Smooth muscle cell (in vitro differentiated cells): ENCODE measurements at regions not wholly inside any gene's neighbourhood (a gene's known extent, or its start where the extent isn't known, plus 50 kb on each side); places are given as distances from the start of the nearest gene placed in this dataset.

Experiments
- DNase-seq: peaks from one replicate; lab custom pipeline; 2025; ENCODE audit not compliant: unreplicated experiment; lab: John Stamatoyannopoulos, UW
- H2AFZ ChIP-seq: fragments of 200-600 bp; sonication (generic); 2 replicates; pipeline ENCODE4 v1.6.0; 2016; ENCODE audit warnings: antibody characterized with exemption, low read depth, mild to moderate bottlenecking
- H3F3A ChIP-seq: fragments of 200-600 bp; sonication (generic); 2 replicates; pipeline ENCODE4 v1.6.0; 2017; ENCODE audit warnings: antibody characterized with exemption, low read depth
- H3K27ac ChIP-seq: fragments of 200-600 bp; sonication (generic); 2 replicates; pipeline ENCODE4 v1.5.1; 2016; ENCODE audit warnings: low read depth, mild to moderate bottlenecking
- H3K27me3 ChIP-seq: fragments of 200-600 bp; sonication (generic); 2 replicates; pipeline ENCODE4 v1.6.1; 2016; ENCODE audit warnings: low read depth, mild to moderate bottlenecking
- H3K36me3 ChIP-seq: fragments of 200-600 bp; sonication (generic); 2 replicates; pipeline ENCODE4 v1.5.1; 2016; ENCODE audit warnings: low read depth
- H3K4me1 ChIP-seq: fragments of 200-600 bp; sonication (generic); 2 replicates; pipeline ENCODE4 v1.5.1; 2016; ENCODE audit warnings: low read depth
- H3K4me2 ChIP-seq: fragments of 200-600 bp; sonication (generic); 2 replicates; pipeline ENCODE4 v1.6.0; 2016; ENCODE audit warnings: mild to moderate bottlenecking
- H3K4me3 ChIP-seq: fragments of 200-600 bp; sonication (generic); 2 replicates; pipeline ENCODE4 v1.5.1; 2016; ENCODE audit warnings: mild to moderate bottlenecking
- H3K79me2 ChIP-seq: fragments of 200-600 bp; sonication (generic); 2 replicates; pipeline ENCODE4 v1.6.0; 2016; ENCODE audit warnings: low read depth, mild to moderate bottlenecking
- H3K9ac ChIP-seq: fragments of 200-600 bp; sonication (generic); 2 replicates; pipeline ENCODE4 v1.6.0; 2016; ENCODE audit warnings: low read depth
- H3K9me3 ChIP-seq: fragments of 200-600 bp; sonication (generic); replicated peaks from 2 replicates; pipeline ENCODE4 v1.5.1; 2016; ENCODE audit warnings: low read depth
- H4K20me1 ChIP-seq: fragments of 200-600 bp; sonication (generic); 2 replicates; pipeline ENCODE4 v1.6.0; 2016; ENCODE audit warnings: low read depth
- CTCF ChIP-seq: fragments of 200-600 bp; sonication (generic); IDR thresholded peaks from 2 replicates; pipeline ENCODE4 v1.5.1; 2017; ENCODE audit warnings: borderline replicate concordance, mild to moderate bottlenecking, antibody characterized with exemption; ENCODE audit not compliant: insufficient read depth, poor library complexity, severe bottlenecking
- WGBS: methylation state at CpG from one replicate; pipeline ENCODE4 v1.1.7; 2016; ENCODE audit warnings: low lambda C conversion rate; 5-methylcytosine and 5-hydroxymethylcytosine counted together

GRCh38 chr18:30016179-30016578 is 1026.4 kb downstream of the DSC3 start:
- no peak for DNase-seq
- H3K27me3 ChIP-seq = no peaks in the 10 kb centered on the region

GRCh38 chr18:30004965-30005364 is 1037.6 kb downstream of the DSC3 start:
- Histone ChIP-seq H3K4me2 (no peak overlapping the region), H3K9me3 (no peaks in the 10 kb centered on the region), H3K27ac (no peak overlapping the region), H3K4me1 (peaks cover 6% of the 10 kb centered on the region), H3K9ac (no peak overlapping the region), H3F3A (no peaks in the 10 kb centered on the region), H3K79me2 (no peaks in the 10 kb centered on the region), H2AFZ (no peak overlapping the region), H3K36me3 (no peaks in the 10 kb centered on the region), H3K4me3 (no peak overlapping the region), H3K27me3 (no peaks in the 10 kb centered on the region), H4K20me1 (no peaks in the 10 kb centered on the region)
- DNase-seq = no peak
- no peak for TF ChIP-seq CTCF
- WGBS = 85% methylated on average over 1 of the region's 1 CpG

More at GRCh38 chr18:30016179-30016578, 1026.4 kb downstream of the DSC3 start:
- no peaks in the 10 kb centered on the region for H3K4me1 ChIP-seq
- no peak overlapping the region for H3K4me2 ChIP-seq
- H3K36me3 ChIP-seq = no peaks in the 10 kb centered on the region
- no peaks in the 10 kb centered on the region for H3K9me3 ChIP-seq
- H3K79me2 ChIP-seq = no peaks in the 10 kb centered on the region
- H3K9ac ChIP-seq = no peak overlapping the region
- no peaks in the 10 kb centered on the region for H3F3A ChIP-seq
- H4K20me1 ChIP-seq = no peaks in the 10 kb centered on the region
- no peak overlapping the region for H3K4me3 ChIP-seq
- no peak overlapping the region for H2AFZ ChIP-seq
- WGBS = 29% methylated on average over 2 of the region's 2 CpGs
- H3K27ac ChIP-seq = no peak overlapping the region
- no peak for TF ChIP-seq CTCF

GRCh38 chr18:29982218-29982617 is 1060.3 kb downstream of the DSC3 start:
- Histone ChIP-seq H3K4me3 (no peak overlapping the region), H3K4me2 (no peak overlapping the region), H3K36me3 (no peaks in the 10 kb centered on the region), H3K9me3 (no peaks in the 10 kb centered on the region), H2AFZ (no peak overlapping the region), H3K27ac (no peak overlapping the region), H3K9ac (no peak overlapping the region), H3F3A (no peaks in the 10 kb centered on the region), H3K79me2 (no peaks in the 10 kb centered on the region), H3K4me1 (no peaks in the 10 kb centered on the region), H4K20me1 (no peaks in the 10 kb centered on the region), H3K27me3 (no peaks in the 10 kb centered on the region)
- TF ChIP-seq CTCF = no peak
- WGBS = 68% methylated on average over 1 of the region's 1 CpG
- DNase-seq = no peak

- Histone ChIP-seq H2AFZ (no peak overlapping the region), H3K4me3 (no peak overlapping the region), H3K27ac (no peak overlapping the region), H3F3A (no peaks in the 10 kb centered on the region), H3K9me3 (no peaks in the 10 kb centered on the region), H3K79me2 (no peaks in the 10 kb centered on the region), H3K9ac (no peak overlapping the region), H3K36me3 (no peaks in the 10 kb centered on the region), H4K20me1 (no peaks in the 10 kb centered on the region), H3K4me2 (no peak overlapping the region), H3K27me3 (no peaks in the 10 kb centered on the region), H3K4me1 (no peaks in the 10 kb centered on the region)
- no peak for TF ChIP-seq CTCF
- 88% methylated on average over 1 of the region's 1 CpG for WGBS
- DNase-seq = no peak
Measured at GRCh38 chr18:29979881-29980280, 1062.7 kb downstream of the DSC3 start.
